ENCODE measurements at regions not wholly inside any gene's neighbourhood (a gene's known extent, or its start where the extent isn't known, plus 50 kb on each side); places are given as distances from the start of the nearest gene placed in this dataset.

GRCh38 chr6:48904809-48905208 is 558.2 kb downstream of the MMUT start:
- H3K4me3 ChIP-seq = no peak overlapping the region
- DNase-seq = no peak
- H3K27ac ChIP-seq = no peak overlapping the region
- intact Hi-C loops (cut with DNase I) = no loop called here
- H3K9me3 ChIP-seq = no peaks in the 10 kb centered on the region
- no peaks in the 10 kb centered on the region for H3K27me3 ChIP-seq
- TF ChIP-seq CTCF (IDR thresholded peaks at IDR 0.05) = no peak
- no peak for TF ChIP-seq POLR2A (IDR thresholded peaks at IDR 0.05)
- H3K36me3 ChIP-seq = no peaks in the 10 kb centered on the region
- ATAC-seq = no peak
- H3K4me1 ChIP-seq = no peaks in the 10 kb centered on the region

DNA sequence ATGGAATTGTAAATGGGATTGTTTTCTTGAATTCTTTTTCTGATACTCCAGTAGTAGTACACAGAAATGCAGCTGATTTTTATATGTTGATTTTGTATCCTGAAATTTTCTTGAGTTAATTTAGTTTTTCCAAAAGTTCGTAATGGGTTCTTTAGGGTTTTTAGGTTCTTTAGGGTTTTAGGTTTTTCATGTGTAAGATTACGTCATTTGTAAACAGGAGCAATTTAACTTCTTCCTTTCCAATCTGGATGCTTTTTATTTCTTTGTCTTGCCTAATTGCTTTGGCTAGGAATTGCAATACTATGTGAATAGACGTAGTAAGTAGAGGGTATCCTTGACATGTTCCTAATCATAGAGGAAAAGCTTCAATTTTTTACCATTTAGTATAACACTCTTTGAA is 568.6 kb downstream of the MMUT start:
- H3K27ac ChIP-seq = no peak overlapping the region
- H3K4me3 ChIP-seq = no peak overlapping the region
- DNase-seq = no peak
- ATAC-seq = no peak
- no peak for TF ChIP-seq POLR2A (IDR thresholded peaks at IDR 0.05)
- TF ChIP-seq CTCF (IDR thresholded peaks at IDR 0.05) = no peak
- 83 to 88% (median 84%) methylated on average over 3 of the region's 3 CpGs for WGBS, 4 donors
- H3K4me1 ChIP-seq = no peaks in the 10 kb centered on the region
- H3K27me3 ChIP-seq = no peaks in the 10 kb centered on the region
- intact Hi-C loops (cut with DNase I) = no loop called here
- peaks cover 0 to 4% (median 0%) of the 10 kb centered on the region in 12 donors for H3K9me3 ChIP-seq
- no peaks in the 10 kb centered on the region for H3K36me3 ChIP-seq

DNA sequence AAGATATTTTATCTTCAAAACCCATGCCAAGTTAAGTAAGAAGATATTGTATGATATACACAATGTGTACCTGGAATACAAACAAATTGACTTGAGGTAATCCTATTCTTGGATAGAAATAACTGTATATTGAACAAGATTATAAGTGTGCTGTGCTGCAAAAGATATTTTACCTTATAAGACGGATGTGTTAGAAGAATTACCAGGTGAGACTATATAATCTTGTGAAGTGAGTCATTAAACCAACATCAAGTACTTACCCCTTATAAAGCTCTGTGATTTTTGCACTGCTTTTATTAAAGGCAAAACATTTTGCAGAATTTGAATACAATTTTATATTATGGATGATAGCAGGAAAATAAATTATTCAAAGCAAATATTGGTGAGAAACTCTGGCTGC is 570.0 kb downstream of the MMUT start:
- 83 to 90% (median 86%) methylated on average over 1 of the region's 1 CpG for WGBS, 4 donors
- Histone ChIP-seq H3K9me3 (peaks cover 0 to 4% (median 0%) of the 10 kb centered on the region in 12 donors), H3K4me1 (no peaks in the 10 kb centered on the region), H3K36me3 (no peaks in the 10 kb centered on the region), H3K27me3 (no peaks in the 10 kb centered on the region), H3K27ac (no peak overlapping the region), H3K4me3 (no peak overlapping the region)
- TF ChIP-seq CTCF (IDR thresholded peaks at IDR 0.05) (no peak), POLR2A (IDR thresholded peaks at IDR 0.05) (no peak)
- ATAC-seq (no peak), DNase-seq (no peak)
- intact Hi-C loops (cut with DNase I) = no loop called here

DNA sequence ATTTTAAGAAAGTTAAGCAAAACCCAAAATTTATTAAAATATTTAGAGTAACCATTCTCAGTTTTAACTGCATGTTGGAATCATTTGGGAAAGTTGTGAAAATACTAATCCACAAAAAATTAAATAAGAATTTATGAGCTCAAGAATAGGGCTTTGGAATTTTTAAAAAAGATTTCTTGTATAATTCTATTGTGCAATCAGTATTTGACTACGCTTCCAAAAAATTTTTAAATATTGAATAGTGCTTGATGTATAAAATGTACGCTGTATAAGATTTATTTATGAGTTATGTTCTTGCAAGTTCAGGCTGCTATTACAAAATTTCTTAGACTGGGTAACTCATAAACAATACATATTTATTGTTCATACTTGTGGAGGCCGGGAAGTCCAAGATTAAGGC is 571.7 kb downstream of the MMUT start:
- Histone ChIP-seq H3K4me3 (no peak overlapping the region), H3K27me3 (no peaks in the 10 kb centered on the region), H3K4me1 (no peaks in the 10 kb centered on the region), H3K27ac (no peak overlapping the region), H3K36me3 (no peaks in the 10 kb centered on the region), H3K9me3 (peaks cover 0 to 4% (median 0%) of the 10 kb centered on the region in 12 donors)
- ATAC-seq (no peak), DNase-seq (no peak)
- TF ChIP-seq CTCF (IDR thresholded peaks at IDR 0.05) (no peak), POLR2A (IDR thresholded peaks at IDR 0.05) (no peak)
- intact Hi-C loops (cut with DNase I) = no loop called here
- 92 to 97% (median 94%) methylated on average over 3 of the region's 3 CpGs for WGBS, 4 donors
